NCI-H510A (cell line): ENCODE measurements at regions not wholly inside any gene's neighbourhood (a gene's known extent, or its start where the extent isn't known, plus 50 kb on each side); places are given as distances from the start of the nearest gene placed in this dataset.
"Not testable (repeated sequence)": the region's sequence is repeated elsewhere in the genome, so short reads cannot be mapped to it uniquely, and the experiment has no call there.

ENCODE experiments used
- DNase-seq: peaks from one replicate; lab custom pipeline; 2025; lab: John Stamatoyannopoulos, UW

GRCh38 chr18:67455890-67456501 lies 60.5 kb downstream of the DSEL start:
- DNase-seq, result no peak

GRCh38 chr18:67453901-67454300 lies 62.6 kb downstream of the DSEL start:
- no peak for DNase-seq

GRCh38 chr18:67451960-67452359 lies 64.6 kb downstream of the DSEL start:
- no peak for DNase-seq

GRCh38 chr18:67451101-67451500 lies 65.4 kb downstream of the DSEL start:
- not testable (repeated sequence) for DNase-seq

GRCh38 chr18:67433971-67434370 lies 82.5 kb downstream of the DSEL start:
- DNase-seq, result no peak

- no peak for DNase-seq
These were observed 83.7 kb downstream of the DSEL start for GRCh38 chr18:67432806-67433205.

GRCh38 chr18:67428805-67429204 lies 87.7 kb downstream of the DSEL start:
- no peak for DNase-seq

GRCh38 chr18:67428158-67428557 lies 88.4 kb downstream of the DSEL start:
- no peak for DNase-seq

- DNase-seq, result no peak
These were observed 90.0 kb downstream of the DSEL start for GRCh38 chr18:67426486-67426885.

- no peak for DNase-seq
These were observed 90.8 kb downstream of the DSEL start for GRCh38 chr18:67425672-67426071.

GRCh38 chr18:67421651-67422050 lies 94.9 kb downstream of the DSEL start:
- DNase-seq, result no peak

- DNase-seq, result peak; percentile 62
These were observed 98.5 kb downstream of the DSEL start for GRCh38 chr18:67417864-67418523.

- DNase-seq, result no peak
These were observed 105.4 kb downstream of the DSEL start for GRCh38 chr18:67411116-67411515.

- DNase-seq, result no peak
These were observed 106.1 kb downstream of the DSEL start for GRCh38 chr18:67410075-67411070.

- no peak for DNase-seq
These were observed 108.3 kb downstream of the DSEL start for GRCh38 chr18:67408240-67408639.

GRCh38 chr18:67406714-67407113 lies 109.8 kb downstream of the DSEL start:
- DNase-seq, result no peak

GRCh38 chr18:67402543-67402942 lies 114.0 kb downstream of the DSEL start:
- DNase-seq, result no peak

GRCh38 chr18:67400502-67401117 lies 115.9 kb downstream of the DSEL start:
- no peak for DNase-seq

GRCh38 chr18:67386032-67386431 lies 130.5 kb downstream of the DSEL start:
- DNase-seq, result no peak

GRCh38 chr18:67385455-67385854 lies 131.1 kb downstream of the DSEL start:
- no peak for DNase-seq

GRCh38 chr18:67384057-67384456 lies 132.5 kb downstream of the DSEL start:
- not testable (repeated sequence) for DNase-seq

- DNase-seq, result no peak
These were observed 134.8 kb downstream of the DSEL start for GRCh38 chr18:67381608-67382150.
